DMS153 (cell line): ENCODE measurements at regions not wholly inside any gene's neighbourhood (a gene's known extent, or its start where the extent isn't known, plus 50 kb on each side); places are given as distances from the start of the nearest gene placed in this dataset.

Experiments used
- DNase-seq: peaks from one replicate; lab custom pipeline; 2025; lab: John Stamatoyannopoulos, UW

DNA sequence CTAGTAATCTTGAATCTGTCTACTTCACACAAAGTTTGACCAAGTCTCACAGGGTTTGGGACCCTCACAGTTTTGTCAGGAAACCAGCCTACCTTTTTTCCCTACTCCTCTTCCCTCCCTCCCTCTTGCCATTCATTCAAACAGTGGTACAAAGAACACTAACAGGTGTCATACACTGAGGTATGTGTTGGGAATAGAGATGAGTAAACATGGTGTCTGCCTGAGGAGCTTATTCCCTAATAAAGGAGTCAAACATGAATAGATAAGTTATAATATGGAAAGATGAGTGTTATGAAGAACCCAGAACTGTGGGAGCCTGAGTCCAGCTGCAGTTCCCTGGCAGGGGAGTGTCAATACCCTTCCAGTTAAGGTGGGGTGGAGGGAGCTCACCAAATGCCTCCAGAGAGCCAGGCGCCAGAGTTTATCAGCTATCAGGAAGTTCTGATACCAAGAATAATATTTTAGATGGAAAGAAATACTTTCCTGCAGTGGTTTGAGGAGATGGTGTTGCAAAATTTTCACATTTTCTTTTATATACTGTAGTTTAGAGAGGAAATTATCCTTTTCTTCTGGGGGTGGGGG, 183.4 kb upstream of the NR3C1 start:
- no peak for DNase-seq

DNA sequence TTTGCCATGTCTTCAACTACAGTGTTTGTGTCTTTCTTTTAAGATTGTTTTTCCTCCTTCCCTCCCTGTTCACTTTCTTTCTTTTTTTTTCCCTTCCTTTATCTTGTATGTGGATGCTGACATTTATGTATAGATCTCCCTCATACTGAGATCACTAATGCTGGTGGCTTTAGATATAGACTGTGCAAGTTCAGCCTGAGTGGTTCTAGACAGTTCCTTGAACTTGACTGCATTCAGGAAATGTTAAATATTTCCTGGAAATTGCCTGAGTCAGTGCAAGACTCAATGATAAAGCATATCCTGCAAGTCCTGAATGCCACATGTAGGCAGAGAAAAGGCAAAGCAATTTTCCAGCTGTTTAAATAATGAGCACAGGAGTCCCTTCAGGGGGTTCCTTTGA, 182.5 kb upstream of the NR3C1 start:
- no peak for DNase-seq

DNA sequence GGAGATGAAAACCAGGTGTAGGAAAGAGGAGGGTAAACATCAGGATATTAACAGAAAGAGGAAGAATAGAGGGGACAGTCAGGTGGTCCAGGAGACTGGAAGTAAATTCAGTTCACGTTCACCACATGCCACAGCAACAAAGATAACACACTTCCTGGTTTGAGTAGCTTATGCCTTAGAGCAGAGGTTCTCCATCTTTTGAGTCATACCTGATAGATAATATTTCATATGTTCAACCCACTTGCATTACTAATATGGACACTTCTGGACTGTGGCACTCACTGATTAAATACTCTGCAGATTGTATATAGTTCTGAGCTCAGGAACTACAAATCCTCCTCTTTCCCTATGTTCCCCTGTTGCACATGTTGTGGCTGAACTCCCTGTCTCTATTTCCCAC, 179.9 kb upstream of the NR3C1 start:
- no peak for DNase-seq

DNA sequence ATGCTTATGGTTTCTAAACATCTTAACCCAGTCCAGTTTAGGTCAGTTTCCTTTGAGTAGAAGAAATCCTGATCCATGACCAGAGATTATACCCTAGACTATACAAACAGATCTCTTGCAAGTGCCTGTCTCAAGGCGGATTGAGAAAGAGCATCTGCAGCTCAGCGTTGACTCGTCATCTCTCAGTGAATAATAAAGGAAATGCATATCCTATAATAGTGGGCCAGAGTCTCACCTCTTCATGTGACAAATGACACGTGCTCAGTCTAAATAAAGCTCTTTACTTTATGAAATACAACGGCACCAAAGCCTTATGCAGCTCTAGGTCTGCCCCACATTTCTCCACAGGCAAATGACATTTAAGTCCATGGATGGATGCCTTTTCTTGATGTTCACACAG, 179.4 kb upstream of the NR3C1 start:
- no peak for DNase-seq

DNA sequence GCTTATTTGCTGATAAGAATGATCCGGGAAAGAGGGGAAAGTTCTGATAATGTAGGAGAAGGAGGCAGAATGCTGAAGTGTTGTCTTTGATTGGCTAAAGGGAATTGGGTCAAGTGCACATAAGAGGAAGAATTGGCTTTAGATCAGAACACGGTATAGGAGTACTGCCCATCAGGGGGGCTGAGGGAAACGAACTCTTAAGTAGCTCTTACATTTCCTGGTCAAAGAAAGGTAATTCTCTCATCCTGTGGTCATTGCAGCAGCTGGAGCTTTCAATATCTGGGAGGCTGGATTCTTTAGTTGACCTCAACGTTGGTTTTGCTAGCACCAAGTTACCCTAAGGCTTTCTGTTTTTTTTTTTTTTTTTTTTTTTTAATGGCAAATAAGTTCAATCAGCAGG, 178.7 kb upstream of the NR3C1 start:
- DNase-seq, result no peak

DNA sequence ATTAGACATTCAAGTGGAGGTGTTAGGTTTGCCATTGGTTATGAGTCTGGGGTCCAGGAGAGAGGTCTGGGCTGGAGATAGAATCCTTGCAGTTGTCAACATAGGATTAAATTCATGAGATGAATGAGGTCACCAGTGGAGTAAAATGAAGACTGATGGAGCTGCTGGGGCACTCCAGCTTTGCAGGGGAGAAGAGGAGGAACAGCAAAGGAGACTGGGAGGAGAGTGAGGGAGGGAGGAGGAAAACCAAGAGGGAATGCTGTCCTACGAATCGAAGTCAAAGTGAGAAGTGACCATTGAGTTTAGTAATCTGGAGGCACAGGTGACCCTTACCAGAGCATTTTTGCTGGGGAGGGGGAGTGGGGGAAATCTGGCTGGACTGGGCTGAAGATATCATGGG, 178.2 kb upstream of the NR3C1 start:
- no peak for DNase-seq

DNA sequence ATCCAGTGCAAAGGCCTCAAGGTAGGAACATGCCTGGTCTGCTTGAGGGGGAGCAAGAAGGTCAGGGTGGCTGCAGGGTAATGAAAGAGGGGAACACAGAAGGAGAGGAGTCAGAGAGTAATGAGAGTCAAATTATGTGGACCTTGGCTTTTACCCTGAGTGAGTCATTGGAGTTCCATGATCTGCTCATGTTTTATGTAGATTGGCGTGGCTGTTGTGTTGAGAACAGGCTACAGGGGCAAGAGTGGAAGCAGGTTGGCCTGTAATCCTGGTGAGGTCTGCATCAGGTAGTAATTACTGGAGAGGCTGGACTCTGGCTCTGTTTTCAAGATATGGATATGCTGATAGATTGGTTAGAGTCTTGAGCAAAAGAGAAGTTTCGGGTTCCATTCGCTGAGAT, 177.7 kb upstream of the NR3C1 start:
- no peak for DNase-seq

DNA sequence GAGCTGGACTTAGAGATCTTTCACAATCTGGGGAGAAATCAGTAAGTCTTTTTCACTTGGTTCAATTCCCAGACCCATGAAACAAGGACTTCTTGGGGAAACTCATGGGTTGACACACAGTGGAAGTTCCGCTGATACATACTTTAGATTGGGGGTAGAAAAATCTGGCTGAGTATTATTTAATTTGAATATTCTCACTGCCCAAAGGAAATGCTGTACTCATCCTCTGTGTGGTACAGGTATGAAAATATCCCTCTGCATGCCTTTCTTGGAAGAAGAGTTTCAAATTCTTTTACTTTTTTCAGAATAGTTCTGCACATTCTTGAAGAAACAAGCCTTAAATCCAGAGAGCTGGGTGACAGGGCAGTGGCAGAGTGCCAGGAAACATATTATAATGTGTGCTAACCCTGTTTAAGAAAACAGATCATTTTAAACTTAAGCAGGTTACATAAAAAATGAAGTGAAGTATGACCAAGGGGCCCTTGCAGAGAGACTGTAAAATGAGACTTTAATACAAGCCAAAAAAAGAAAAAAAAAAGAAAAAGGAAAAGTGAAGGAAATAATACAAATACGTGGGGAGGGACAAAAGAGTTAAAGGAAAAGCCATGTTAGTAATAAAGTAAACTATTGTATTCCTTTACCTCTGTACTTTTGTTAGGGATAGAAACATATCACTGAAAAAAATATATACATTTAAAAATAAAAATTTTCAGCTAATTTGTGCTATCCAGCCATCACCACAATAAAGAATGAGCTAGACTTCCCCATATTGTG, 173.4 kb upstream of the NR3C1 start:
- DNase-seq, result no peak

DNA sequence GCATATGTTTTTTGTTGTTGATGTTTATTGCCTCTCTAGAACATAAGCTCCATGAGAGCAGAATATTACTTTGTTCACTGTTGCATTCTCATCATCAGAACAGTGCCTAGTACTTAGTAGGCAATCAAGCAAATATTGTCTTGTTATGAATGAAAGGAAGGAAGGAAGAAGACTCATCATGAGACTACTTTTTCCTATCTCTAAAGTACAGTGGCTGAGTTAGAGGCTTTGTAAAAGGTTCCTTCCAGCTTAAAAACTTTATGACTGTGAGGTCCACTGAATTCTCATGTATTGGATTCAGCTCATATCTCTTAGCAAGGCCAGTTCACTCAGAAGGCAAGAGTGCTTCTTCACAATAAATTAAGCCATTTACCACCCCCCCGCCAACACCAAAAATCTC, 171.8 kb upstream of the NR3C1 start:
- DNase-seq, result no peak

DNA sequence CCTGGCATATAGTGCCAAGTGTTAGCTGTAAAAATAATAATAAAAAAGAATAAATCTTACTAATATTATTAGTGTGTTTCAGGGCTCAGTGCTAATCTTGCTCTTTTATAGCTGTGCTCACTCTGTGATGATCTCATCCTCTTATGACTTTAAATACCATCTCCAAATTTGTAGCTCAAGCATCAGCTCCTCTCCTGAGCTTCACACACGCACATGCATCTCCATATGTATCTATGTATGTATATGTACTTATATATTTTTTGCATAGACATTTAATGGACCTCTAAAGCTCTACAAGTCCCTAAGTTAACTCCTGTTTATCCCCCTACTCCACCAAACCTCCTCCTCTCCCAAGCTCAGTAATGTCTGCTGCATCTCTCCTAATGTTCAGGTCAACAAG, 170.8 kb upstream of the NR3C1 start:
- DNase-seq, result no peak

DNA sequence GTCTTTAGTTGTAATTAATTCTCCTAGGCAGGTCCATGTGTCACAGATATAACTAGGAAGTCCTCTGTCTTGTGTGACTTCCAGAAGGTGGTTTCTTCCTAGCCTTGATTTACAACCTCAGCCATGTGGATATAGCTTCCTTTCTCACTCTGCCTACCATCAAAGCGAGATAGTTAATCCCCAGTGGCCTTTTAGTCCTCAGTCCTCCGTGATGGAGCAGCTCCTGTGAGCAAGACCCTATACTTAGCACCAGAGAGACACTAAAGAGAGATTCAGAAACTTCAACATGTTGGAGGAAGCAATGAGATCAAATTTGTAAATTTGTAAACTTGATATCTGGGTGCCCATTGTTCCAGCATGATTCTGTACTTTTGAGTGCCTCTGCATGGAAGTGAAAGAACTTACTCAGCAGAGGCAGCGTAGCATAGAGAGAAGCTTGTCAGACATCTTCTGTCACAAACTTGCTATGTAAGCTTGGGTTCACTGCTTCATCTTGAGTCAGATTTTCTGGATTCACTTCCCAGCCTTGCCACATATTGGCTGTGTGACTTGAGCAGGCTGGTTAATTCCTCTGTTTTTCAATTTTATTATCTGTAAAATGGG, 170.2 kb upstream of the NR3C1 start:
- DNase-seq, result no peak

DNA sequence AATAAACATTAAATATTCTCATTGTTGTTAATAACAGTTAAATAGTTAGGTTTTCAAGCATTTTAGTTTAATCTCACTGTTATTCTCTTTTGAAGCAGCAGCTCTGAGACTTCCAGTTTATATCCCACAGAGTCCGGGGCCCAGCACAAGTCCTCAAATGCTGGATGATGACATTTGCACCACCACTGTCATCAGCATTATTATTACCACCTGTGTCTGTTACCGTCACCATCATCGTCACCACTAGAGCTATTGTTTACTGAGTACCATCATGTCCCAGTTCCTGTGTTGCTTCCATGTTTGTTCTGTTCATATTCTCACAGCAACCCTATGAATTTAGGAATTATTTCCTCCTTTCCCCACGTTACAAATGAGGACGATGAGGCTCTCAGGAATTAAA, 169.2 kb upstream of the NR3C1 start:
- DNase-seq, result no peak

DNA sequence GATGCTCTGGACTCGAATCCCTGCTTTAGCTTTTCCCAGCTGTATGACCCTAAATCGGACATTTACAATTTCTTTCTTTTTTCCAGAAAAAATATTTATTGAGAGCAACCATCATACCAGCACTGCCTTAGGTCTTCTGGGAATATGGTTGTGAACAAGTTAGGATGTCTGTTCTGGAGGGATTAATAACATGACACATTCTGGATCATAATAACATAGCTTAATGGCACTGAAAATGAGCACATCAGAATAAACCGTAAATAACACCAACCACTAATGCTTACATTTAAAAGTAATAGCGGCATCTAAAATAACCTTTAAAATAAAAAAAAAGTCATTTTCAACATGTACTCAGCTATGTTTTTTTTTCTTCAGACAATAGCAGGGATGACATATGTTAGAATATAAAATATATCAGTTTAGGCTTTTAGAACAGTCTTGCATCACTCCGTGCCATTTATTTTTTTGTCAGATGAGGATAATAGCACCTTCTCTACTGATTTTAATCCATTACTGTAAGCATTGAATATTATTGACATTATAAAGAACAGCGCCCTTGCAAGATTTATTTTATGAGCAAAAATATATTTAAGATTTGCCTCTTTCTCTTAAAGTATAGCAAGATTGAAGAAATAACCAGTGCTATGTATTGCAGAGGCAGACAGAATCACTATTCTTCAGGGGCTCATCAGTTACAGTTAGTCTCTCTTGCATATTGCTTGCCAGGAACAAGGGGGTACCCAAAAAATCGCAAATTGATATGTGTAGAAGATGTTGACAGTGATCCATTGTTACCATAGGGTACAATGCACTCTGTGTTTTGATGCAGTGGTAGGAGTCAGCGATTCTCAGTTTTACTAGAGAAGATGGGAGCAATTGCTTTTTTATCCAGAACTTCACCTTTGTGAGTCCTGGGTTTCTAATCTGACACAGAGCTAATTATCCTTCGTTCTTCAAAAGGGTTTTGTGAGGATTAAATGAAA, 168.4 kb upstream of the NR3C1 start:
- no peak for DNase-seq

DNA sequence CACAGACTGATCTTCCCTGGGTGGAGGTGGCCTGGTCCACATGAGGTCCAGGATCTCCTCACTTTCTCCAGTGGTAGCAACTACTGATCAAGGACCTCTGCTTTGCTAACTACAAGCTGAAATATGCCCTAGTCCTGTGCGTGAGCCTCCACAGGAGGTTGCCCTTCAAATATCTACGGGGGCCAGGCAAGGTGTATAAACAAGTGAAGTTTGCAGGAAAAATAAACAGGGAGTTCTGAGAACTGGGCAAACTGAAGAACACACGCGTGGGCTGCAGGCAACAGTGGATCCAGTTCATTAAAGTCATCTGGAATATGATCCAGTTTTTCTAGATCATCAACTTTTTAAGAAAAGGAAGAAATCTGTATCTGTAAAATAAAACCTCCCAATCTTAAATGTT, 167.5 kb upstream of the NR3C1 start:
- no peak for DNase-seq

DNA sequence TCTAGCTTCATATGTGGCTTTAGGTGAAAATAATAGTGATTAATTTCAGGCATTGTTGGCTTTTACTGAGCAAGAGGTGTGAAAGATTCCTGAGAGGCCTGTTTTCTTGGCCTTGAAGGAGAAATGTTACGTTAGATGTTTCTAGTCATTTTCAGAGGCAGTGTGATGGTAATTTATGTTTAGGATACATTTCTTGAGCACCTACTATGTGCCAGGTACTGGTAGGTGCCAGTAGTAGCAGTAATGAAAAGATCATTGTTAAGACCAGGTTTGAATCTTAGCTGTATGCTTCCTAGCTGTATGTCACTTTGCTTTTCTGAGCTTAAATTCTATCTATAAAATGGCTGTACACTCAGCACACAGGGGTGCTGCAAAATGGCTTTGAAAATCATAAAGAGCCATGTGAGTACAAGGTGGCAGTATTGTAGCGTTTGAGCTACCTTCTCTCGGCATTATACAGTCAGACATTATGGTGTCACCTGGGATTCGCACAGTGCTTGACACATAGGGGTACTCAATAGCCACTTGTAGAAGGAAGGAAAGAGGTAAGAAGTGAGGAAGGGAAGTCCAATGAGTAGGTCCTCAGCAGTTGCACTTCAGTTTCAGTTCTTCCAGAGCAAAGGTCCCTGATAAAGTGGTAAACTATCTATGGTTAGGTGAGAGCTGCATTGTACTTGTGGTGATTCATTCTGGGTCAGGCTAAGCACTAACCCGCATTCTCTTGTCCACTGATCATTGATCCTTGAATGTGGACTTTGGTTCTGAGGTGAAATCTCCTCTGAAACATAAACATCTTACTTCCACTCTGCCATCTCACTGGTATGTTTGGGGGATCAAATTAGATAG, 166.5 kb upstream of the NR3C1 start:
- DNase-seq, result no peak

DNA sequence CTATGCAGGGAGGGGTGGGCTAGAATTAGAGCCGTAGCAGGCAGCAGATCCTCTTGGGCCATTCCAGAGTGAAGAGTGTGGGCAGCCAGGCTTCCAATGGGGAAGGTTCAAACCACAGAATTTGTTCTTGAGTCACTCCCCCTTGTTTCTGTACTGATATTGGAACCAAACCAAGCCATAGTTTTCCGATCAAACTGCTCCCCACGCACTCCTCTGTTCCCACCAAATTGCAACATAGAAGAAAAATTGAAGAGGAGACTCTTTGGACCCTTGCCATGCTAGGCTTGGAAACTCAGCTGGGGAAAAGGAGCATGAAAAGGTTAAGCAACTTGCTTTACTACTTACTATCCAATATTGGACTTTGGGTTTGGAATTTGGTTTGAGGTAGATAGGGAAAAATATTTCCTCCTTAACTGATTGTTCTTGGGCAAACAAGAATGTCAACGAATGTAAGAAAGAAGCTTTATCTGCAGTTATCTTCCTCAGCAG, 165.8 kb upstream of the NR3C1 start:
- no peak for DNase-seq

DNA sequence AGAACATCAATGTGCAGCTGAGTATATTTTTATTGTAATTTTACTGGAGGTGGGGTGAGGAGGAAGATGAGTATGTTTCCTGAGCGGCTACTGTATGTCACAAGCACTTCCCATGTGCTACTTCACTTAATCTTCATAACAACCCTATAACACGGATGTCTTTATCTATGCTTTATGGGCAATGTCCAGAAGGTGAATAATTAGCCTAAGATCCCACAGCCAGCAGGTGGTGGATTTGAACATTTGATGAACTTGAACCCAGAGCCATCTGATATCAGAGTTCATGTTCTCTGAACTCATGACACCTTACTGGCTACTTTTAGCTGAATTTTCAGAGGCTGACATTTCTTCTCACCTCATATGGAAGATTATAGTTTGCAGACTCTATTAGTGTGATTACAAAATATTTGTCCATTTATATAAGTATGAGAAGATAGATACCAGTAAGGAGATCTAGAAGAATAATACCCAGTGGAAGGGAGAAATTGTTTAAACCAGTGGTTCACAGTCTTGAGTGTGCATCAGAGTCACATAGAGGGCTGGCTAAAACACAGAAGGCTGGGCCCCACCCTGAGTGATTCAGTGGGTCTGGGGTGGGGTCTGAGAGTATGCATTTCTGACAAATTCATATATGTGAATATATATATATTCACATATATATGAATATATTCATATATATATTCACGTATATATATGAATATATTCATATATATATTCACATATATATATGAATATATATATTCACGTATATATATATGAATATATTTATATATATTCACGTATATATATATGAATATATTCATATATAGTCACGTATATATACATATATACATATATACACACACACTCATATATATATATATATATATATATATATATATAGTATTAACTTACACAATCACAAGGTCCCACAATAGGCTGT, 164.4 kb upstream of the NR3C1 start:
- no peak for DNase-seq

DNA sequence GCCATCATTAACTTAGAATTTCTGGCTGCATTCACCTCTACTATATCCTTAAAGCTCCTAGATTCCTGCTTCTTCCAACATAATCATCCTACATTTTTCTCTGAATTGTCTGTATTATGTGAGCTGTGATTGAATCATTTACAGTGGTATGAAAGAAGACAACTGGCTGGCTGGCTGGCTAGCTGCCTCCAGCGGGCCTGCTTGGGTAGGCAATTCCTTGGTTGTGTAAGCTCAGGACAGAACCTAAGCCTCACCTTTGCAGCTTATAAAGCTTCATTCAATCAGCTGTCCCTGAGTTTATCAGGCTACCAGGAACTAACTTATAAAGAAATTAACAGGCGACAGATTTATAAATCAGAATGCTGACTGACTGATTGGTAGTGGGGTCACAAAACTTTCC, 162.7 kb upstream of the NR3C1 start:
- no peak for DNase-seq

DNA sequence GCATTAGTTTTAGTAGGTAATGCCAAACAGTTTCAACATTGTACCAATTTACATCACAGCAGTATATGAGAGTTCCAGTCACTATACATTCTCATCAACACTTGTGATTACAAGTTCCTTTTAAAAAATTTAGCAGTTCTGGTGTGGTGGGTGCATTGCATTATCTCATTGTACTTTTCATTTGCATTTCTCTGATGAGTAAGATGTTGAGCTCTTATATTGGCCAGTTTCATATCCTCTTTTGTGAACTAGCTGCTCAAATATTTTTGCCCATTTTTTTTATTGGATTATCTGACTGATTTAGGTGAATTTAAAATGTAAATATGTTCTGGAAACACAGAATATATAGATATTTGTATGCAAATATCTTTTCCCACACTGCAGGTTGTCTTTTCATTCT, 160.9 kb upstream of the NR3C1 start:
- DNase-seq, result no peak

DNA sequence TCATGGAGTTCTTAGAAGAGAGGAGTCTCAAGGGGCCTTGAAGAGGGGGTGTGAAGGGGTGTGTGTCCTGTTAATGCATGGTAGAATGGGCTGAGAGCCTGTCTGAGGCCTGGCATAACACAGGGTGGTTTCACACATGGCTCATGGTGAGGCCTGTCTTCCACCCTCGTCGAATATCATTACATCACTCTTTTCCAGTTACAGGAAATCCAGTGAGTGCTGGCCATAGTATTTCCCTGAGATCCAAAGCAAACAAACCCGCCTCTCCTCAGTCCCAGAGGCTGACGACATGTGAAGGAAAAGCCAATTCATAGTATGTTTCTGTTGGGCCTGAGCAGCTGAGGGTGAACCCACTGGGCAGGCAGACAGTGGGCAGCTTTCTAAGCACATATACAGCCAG, 159.4 kb upstream of the NR3C1 start:
- peak; percentile 68 for DNase-seq
